LNCaP clone FGC (cell line): ENCODE measurements at regions not wholly inside any gene's neighbourhood (a gene's known extent, or its start where the extent isn't known, plus 50 kb on each side); places are given as distances from the start of the nearest gene placed in this dataset.

Experiments
- DNase-seq: peaks from one replicate; pipeline ENCODE4 v3.0.0-alpha.2; 2011; ENCODE audit warnings: low read depth
- H3K4me3 ChIP-seq: 2 replicates; pipeline ENCODE4 v1.5.1; 2011; ENCODE audit warnings: mild to moderate bottlenecking, low read depth, low read length, control low read depth
- TF ChIP-seq, protein P1 (sequence below): IDR thresholded peaks from 2 replicates; pipeline ENCODE4 v1.5.1; 2012; ENCODE audit warnings: mild to moderate bottlenecking; ENCODE audit not compliant: control insufficient read depth, insufficient read depth; ENCODE audit errors: extremely low read depth

DNA sequence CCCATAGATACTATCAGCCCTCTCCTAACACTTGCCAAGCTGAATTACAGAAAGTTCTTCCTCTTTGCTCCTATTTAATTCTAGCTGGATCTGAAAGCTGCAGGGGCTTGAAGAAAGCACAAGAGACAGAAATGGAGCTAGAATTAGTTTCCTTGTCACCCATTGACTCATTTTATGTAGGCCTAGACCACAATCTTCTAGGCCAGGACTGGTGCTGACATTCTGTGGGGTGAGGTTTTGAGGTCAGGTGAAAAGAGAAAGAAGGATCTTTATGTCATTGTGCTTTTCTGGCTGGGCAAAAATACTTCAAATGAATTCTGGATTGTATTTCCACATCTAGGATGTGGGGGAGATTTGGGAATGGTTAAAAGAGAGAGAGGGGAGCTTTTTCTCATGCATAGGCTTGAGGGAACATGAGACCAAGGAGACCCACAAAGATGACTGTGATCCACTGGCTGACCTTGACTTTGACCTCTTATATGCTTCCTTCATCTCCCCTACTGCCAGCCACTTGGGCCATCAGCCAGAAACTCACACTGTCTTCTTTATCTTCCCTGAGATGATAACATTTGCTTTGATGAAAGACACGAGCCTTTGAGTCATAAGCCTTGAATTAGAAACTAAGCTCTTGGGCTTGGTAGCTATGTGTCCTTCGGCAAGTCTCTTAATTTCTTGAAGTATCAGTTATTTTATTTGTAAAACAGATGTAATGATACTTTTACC lies 274.9 kb upstream of the CADM1 start:
- no peak for DNase-seq
- TF ChIP-seq, protein P1, sequence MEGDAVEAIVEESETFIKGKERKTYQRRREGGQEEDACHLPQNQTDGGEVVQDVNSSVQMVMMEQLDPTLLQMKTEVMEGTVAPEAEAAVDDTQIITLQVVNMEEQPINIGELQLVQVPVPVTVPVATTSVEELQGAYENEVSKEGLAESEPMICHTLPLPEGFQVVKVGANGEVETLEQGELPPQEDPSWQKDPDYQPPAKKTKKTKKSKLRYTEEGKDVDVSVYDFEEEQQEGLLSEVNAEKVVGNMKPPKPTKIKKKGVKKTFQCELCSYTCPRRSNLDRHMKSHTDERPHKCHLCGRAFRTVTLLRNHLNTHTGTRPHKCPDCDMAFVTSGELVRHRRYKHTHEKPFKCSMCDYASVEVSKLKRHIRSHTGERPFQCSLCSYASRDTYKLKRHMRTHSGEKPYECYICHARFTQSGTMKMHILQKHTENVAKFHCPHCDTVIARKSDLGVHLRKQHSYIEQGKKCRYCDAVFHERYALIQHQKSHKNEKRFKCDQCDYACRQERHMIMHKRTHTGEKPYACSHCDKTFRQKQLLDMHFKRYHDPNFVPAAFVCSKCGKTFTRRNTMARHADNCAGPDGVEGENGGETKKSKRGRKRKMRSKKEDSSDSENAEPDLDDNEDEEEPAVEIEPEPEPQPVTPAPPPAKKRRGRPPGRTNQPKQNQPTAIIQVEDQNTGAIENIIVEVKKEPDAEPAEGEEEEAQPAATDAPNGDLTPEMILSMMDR = no peak
- no peak overlapping the region for H3K4me3 ChIP-seq

DNA sequence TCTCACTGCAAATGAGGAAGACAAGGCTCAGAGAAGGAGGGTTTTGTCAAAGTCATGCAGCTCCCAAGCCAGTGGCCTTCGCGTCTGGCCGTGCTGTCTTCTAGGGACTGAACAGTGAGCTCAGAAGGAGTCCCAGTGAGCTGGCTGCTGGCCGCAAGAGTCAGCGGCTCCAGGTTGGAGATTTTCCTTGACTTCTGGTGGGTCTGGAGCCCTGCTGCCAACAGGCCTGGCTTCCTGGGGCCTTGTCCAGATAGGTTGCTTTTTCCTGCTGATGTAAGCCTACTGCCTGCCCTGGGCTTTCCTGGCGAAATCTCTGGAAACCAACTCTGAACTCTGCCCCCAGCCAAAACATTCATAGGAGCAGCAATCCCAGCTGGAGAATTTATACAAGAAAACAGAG lies 272.7 kb upstream of the CADM1 start:
- no peak for DNase-seq
- TF ChIP-seq, protein P1 = no peak
- H3K4me3 ChIP-seq = no peak overlapping the region

DNA sequence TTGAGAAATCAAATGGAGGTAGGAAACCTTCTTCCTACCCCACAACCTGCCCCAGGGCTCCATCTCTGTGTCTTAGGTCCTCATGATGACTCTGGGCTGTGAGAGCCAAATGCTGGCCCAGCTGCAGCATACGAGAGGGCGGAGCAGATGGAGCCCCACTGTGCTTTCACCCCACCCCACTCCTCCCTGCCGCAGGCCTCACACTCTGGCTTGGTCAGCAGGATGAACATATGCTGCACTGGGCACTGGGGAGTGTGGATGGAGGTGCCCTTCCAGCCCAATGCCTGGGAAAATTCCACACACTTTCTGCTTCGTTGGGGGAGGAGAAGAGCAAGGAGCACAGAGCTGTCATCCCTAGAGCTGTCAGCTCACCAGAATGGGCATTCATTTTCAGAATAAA lies 271.6 kb upstream of the CADM1 start:
- no peak for DNase-seq
- TF ChIP-seq, protein P1 = no peak
- no peak overlapping the region for H3K4me3 ChIP-seq

DNA sequence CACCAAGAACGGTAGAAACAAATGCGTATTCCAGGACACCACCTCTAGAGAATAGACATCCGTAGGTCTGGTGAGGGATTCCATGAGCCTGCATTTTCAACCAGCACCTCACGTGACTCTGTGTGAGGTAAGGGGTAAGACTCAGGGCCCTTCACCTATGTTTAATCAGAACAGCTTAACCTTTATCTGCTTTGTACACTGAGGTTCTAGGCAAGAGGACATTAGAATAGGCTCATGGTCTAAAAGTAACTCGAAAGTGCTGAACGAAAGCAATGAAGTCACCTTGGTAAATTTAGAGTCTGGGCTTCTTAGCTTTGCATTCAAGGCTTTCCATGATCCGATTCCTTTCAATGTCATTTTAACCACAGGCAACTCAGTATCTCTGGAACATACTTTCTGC lies 270.5 kb upstream of the CADM1 start:
- TF ChIP-seq, protein P1 = no peak
- DNase-seq = no peak
- no peak overlapping the region for H3K4me3 ChIP-seq

DNA sequence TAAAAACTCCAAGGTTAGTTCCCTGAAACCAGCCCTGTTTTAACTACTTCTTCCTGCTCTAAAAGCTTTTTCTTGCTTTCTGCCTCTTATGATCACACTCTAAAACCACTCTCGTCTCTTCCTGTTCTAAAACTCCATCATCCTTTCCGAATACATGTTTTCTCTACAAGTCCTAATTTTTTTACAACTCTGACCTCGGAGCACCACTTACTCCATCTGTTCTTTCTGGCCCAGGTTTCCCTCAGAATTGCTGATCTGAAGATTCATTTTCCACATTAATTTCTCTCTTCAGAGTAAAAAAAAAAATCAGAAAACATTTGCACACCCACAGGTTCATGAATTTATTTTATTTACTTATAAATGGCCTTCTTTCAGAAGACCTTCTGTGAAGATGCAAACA lies 265.7 kb upstream of the CADM1 start:
- DNase-seq = no peak
- no peak overlapping the region for H3K4me3 ChIP-seq
- TF ChIP-seq, protein P1 = no peak

DNA sequence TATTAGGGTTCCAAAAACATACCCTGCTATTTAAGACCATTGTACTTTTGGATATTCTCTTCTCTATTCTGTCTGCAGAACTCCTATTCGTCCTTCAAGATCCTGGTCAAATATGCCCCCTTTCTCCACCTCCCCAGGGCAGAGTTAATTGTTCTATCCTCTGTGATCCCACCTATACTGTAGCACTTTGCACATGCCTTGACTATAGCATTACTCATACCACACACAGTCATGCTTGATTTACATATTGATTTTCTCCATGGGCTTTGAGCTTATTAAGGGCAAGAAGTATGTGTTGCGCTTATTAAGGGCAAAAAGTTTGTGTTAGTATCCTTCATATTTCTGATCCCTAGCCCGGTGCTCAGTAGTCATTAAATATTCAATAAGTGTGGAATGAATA lies 263.7 kb upstream of the CADM1 start:
- H3K4me3 ChIP-seq = no peak overlapping the region
- no peak for DNase-seq
- TF ChIP-seq, protein P1 = no peak
